Kasumi-1 (cell line): ENCODE measurements at regions not wholly inside any gene's neighbourhood (a gene's known extent, or its start where the extent isn't known, plus 50 kb on each side); places are given as distances from the start of the nearest gene placed in this dataset.

Experiments
- DNase-seq, 2 experiments: peaks; one replicate each; lab custom pipeline; 2025; lab: John Stamatoyannopoulos, UW

DNA sequence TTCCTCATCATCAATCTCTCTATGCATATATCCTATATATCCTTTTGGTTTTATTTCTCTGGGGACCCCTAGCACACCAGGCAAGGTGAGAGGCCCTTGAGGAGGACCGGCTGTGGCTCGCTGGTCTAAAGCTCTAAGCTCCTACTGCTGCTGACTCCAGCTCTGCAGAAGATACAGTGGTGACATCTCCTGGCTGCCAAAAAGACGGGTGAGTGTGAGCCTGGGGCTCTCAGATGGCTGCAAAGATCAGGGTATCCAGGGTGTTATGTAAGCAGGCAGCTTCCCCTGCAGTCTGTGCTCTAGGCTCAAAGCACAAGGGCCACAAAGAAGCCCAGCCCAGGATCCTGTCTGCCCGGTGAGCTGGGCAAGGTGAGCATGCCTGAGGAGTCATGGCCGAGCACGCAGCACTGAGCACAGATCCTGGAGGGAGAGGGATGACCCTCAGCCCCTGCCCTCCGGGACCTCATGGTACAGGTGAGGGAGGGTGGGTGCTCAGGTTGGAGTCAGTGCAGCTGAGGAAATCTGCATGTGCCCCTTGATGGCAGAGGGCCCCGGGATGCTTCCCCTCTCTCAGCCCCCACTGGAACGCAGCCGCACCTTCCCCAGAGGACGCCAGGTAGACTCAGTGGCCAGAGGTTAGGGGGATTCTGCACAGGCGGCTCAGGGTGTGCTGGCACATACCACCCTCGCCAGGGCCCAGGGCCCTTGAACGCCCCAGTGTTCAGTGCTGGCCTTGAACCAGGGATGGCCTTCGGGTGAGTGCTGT lies 95.4 kb upstream of the INSIG1 start:
- no peak for DNase-seq

DNA sequence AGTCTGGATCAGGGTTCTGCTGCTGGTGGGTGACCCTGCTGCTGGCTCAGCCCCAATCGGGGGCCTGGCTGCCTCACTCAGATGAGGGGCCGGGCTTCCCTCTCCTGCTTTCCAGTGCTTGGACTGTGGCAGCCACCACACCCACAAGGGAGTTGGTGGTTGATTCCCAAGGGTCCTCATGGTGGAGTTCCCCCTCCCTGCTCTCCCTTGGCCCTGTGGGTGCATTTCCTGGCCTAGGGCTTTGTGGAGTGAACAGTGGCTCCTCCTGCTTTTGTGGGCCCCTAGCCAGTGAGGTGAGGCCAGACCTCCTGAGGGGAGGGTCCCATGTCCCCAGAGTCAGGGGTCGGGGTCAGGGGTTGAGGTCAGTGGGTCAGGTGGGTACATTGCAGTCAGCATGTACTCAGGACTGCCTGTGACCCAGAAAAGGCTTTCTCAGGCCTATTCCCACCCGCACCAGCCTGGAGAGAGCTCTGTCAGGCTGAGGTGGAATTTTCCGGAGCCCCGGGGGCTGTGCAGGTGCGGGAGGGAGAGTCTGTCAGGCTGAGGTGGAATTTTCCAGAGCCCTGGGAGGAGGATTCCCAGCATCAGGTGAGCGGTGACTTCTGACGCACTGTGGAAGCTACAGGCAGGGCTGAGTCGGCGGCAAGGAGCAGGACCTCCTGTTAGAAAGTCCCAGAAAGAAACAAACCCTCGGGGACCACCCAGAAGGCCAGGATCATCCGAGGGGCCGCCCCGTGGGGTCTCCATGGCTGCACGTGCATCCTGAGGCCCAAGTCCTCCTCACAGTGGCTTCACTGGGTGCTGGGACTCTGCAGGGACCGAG lies 94.4 kb upstream of the INSIG1 start:
- DNase-seq = no peak

DNA sequence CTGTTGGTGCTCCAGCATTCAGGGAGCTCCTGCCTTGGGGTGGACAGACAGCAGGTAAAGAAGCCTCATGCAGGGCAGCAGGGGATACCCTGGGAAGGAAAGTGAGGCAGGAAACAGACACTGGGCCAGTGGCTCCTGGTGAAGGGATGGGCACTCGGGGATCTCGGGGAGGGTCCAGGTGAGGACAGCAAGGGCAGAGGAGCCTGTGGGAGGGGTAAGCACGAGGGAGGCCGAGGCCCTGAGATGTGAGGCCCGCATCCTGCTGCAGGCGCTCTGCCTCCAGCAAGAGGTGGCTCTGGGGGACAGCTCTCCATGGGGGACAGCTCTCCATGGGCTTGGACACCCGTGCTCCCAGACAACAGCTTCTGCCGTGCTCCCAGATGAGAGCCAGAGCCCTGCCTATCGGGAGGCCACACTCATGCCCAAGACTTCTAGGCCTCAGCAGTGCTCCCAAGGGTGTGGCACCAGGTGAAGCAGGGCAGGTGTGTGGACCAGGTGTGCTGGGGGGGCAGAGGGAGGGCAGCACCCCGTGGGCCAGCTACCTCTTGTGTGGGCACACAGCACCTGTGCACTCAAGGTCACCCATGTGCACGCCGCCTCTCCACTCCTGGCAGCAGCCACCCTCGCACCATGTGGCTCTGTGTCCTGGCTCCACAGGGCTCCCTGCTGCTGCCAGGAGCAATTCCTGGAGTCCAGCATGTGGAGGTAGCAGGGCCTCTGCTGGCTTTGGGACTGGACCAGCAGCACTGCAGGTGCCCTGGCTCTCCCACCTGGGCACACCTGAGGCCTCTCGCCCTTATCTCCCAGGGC lies 93.6 kb upstream of the INSIG1 start:
- DNase-seq = no peak

DNA sequence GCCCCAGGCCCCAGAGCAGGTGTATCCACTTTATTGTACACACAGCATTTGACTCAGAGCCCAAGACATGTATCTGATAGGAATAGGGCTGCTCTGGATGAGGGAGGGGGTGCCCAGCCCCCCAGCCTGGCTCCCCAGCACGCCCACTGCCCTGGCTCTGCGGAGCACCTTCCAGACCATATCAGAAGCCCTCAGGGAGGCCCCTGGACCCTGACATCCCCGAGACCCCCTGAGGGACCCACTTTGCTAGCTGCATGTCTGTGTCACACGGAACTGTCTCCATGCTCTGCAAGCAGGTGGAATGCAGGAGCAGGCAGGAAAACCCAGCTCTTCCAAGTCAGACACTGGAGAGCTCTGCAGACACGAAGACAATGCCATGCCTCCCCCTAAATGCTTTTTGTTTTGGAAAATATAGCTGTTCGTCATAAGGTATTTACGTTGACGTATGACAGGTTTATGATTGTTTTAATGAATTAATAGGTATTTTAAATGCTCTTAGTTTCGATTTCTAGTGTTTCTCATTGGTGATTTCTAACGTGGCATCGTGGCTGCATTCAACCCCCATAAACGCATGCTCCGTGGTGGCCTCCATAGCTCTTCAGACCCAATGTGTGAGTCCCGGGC lies 92.8 kb upstream of the INSIG1 start:
- DNase-seq = no peak

DNA sequence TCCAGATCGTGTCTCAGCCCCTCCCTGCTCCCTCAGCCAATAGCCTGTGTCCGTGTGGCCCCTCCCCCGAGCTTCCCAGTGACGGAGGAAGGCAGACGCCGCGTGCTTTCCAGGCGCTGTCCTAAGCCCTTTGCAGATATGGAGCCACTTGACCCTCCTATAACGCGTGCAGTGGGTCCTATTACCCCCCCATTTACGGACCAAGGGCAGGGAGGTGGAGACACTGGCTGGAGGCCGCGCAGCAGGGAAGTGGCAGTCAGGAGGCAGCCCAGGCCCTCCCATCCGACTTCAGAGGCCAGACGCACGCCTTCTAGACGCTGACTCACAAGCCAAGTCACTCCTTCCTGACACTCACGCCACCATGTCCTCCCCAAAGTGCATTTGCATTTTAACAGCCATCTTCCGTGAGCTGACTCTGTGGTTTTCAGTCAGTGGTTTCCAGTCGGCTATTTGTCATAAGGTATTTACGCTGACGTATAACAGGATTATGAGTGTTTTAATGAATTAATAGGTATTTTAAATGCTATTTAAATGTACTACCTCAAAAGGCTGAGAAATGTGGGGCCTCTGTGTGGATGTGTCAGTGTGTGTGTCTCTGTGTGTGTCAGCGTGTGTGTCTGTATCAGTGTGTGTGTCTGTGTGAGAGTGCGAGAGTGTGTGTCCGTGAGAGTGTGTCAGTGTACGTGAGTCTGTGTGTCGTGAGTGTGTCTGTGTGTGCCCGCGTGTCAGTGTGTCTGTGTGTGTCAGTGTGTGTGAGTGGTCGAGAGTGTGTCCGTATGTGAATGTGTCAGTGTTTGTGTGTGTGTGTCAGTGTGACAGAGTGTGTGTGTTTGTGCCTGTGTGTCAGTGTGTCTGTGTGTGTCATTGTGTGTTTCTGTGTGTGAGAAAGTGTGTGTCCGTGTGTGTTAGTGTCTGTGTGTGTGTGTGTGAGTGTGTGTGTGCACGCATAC lies 92.0 kb upstream of the INSIG1 start:
- peak; percentile 99 to 100 for DNase-seq

DNA sequence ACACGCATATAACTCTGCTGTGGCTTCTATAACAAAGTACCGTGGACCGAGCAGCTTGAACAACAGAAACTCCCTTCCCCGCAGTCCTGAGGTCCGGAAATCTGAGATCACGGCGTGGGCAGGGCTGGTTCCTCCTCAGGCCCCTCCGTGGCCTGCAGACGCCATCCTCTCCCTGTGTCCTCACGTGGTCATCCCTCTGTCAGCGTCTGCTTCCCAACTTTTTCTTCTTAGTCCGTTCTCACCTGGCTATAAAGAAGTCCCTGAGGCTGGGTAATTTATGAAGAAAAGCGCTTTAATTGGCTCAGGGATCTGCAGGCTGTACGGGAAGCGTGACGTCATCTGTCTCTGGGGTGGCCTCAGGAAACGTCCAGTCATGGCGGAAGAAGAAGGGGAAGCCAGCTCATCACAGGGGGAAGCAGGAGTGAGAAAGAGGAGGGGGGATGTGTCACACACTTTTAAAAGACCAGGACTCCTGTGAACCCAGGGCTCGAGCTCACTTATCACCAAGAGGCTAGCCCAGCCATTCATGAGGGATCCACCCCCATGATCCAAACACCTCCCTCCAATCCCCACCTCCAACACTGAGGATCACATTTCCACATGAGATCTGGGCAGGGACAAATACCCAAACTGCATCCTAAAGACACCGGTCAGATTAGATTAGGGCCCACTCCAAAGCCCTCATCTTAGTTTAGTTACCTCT lies 91.2 kb upstream of the INSIG1 start:
- DNase-seq = peak; percentile 87 to 90

DNA sequence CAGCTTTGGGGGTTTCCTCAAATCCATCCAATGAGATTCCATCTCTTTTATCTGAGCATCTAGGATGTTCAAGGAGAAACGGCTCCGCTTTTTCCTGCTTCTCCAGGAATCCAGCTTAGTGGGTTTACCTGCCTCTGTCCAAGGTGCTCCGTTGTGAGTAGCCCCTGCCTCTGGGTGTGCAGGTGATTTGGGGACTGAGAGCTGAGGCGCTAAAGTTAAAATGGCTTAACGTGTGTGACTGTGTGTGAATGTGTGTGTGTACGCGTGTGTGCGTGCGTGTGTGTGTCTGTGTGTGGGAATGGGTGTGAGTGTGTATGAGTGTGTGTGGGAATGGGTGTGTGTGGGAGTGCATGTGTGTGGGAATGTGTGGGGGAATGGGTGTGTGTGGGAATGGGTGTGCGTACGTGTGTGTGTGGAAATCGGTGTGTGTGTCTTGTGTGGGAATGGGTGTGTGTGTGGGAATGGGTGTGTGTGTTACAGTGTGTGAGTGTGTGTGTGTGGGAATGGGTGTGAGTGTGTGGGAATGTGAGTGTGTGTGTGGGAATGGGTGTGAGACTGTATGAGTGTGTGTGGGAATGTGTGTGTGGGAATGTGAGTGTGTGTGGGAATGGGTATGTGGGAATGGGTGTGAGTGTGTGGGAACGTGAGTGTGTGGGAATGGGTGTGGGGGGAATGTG lies 90.2 kb upstream of the INSIG1 start:
- DNase-seq = no peak

DNA sequence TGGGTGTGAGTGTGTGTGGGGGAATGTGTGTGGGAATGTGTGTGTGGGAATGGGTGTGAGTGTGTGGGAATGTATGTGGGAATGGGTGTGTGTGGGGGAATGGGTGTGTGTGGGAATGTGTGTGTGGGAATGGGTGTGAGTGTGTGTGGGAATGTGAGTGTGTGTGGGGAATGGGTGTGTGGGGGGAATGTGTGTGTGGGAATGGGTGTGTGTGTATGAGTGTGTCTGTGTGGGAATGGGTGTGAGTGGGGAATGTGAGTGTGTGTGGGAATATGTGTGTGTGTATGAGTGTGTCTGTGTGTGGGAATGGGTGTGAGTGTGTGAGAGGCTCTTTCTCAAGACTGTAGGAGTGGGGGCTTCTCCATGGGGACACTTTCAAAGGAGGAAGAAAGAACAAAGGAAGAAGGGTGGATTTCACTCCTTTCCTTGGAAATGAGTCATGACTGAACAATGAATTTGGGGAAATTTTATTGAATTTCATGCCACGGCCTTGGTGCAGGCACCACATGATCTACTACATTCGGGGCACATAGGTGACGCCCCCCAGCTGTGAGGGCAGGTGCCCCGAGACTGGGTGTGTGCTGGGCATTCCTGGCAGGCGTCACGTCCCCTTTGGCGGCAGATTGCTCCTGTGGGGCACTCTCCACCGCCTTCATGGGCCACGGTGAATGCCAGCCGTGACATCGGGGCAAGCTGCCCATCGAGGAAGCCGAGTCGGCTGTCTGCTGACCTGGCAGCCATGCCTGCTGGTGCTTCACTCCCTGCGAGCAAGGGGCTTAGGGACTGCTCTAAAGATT lies 88.8 kb upstream of the INSIG1 start:
- DNase-seq = no peak

DNA sequence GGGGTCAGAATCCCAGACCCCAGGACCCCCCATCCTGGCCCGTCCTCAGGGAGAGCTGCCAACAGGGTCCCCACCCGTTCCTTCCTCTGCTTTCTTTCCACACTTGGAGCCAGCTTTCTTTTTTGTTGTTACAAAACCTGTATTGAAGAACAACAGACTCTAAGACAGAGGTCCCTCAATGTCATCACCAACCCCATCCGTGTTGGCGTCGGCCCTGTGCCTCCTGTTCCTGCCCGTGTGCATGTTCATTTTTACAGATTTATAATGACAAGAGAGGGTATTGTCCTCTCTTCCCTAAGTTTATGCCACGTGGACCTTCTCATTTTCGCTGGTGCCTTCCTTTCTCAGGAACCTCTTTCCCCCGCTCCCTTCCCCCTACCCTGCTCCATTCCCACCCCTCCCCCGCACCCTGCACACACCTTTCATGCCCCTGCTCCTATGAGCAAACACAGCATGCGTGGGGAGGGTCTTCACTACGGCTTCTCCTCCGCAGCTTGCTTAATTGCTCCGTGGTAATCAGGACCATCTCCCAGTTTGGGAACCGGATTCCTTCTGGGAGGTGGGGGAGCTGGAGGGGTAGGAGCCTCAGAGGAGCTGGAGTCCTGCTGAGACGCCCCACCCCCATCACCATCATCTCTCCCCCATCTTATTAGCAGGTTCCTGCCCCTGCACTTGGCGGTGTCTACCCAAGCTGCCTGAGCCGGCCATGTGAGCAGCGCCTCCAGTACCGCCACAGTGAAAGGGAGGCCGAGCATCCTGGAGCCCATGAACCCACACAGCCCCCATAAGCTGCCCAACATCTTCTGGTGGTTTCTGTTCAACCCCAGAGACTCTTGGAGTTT lies 88.0 kb upstream of the INSIG1 start:
- no peak for DNase-seq

DNA sequence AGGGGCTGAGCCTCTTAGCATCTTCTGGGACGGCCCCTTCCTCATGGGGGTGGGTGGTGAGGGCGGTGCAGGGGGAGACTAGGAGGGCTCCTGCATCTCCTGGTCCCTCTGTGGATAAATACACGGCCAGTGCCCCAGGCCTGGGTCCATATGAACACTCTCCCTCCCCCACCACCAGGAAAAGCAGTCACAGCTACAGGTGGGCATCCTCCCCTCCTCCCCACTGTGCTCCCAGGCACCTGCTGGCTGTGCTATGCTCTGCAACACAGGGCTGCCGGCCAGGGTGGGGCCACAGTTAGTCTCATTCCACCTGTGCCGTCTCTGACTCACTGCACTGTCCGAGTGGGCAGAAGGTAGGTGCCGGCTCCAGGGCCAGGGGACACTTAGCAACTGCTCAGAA lies 87.3 kb upstream of the INSIG1 start:
- DNase-seq = no peak

DNA sequence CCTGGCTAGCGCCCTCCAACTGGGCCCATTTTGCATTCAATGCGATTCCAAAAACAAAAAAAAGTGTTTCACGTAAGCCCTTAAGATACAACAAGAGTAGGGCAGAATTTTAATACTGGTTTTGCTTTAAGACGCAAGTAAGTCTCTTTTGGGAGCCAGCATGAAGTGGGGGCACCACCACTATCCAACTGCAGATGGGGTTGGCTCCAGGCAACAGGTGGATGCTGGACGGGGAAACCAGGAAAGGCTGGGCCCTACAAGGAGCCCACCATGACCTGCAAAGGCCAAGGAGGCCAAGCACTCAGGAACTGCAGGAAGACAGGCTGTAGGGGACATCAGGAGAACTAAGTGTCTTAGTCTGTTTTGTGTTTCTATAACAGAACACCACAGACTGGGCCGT lies 86.5 kb upstream of the INSIG1 start:
- DNase-seq = no peak

DNA sequence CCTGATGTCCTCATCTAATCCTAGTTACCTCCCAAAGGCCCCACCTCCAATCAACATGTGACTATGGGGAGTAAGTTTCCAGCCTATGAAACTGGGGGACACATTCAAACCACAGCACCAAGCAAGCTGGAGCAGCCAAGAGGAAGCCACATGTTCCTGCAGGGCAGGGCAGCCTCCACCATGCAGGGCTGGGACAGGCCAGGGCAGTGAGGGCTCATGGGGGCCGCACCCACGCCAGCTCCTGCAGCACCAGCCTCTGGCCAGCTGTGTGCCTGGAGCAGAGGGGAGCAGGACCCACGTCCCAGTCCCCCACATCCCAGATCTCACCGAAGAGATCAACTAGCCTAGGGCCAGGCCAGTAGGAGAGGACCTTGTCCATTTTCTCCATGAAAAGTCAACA lies 85.9 kb upstream of the INSIG1 start:
- no peak for DNase-seq

DNA sequence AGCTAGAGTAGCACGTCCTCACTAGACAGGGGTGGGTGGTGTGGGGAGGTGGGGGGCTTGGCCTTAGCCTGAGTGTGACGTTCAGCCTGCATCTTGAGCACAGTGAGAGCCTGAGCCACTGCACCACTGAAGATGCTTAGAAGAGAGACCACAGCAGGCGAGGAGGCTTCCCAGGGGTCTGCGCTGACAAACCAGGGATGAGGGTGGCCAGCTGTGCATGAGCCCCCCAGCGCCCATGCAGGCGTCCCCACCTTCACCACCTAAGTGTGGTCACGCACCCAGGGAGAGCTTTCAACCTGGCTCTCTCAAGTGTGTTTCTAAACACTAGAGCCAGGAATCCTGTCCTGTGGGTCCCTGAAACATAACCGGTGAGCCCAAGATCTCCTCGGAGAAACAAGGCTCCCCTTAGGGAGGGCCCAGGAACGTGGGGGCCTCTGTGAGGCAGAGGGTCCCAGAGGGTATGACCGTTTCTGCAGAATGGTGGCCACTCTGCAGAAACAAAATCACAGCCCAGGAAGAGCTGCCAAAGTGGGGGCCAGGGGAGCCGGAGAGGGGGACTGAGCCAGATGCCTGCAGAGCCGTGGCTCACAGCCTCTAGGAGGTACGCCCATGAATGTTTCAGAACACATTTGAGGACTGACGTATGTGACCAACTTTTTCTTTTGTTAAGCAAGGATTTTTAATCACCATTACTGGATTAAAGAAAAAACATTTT lies 85.2 kb upstream of the INSIG1 start:
- no peak for DNase-seq

DNA sequence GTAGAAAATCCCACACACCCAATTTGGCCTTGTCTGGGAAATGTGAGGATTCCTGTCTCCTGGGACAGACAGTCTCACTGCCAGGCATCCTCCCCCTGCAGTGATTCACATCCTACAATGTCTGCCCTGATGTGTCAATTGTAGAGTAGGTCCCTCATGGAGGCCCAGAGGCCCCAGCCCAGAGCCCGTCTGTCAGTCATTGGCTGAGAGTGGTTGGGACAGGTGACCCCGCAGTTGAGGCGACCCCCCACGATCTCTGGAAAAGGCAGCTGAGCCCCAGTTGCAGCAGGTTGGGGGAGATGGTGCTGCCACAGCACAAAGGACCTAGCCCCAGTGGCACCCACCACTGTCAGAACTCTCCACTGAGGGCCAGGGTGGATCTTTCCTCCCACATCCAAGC lies 84.3 kb upstream of the INSIG1 start:
- no peak for DNase-seq

DNA sequence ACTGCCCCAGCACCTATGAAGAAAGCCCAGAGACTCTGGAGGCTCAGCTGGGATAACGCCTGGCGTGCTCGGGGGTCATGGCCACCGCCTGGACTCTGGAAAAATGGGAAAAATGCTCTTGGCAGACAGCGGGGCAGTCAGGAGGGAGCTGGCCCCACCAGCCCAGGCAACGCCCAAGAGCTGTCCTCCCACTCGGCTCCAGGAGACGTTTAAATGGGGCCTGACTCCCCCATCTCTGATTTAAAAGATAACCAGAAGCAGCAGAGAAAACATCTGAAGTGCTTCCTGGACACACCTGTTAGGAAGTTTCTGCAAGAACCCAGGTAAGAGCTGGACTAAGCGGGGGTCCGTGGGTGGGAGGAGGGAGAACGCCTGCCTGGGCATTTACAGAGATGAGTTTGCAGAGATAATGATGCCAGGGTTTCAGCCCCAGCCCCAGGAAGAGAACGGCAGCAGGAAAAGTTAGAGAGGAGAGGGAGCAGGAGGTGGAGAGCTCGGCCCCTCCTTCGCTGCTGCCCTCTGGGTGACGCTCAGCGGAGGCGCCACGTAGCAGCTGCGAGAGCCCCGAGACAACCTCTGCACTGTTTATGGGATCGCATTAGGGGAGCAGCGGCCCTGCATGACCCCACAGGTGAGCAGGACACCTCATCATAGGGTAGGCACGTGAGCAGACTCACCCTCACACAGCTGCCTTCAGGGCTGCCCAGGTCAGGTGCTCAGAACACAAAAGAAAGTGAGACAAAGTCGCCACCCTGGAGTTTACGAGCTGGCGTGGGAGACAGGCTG lies 83.5 kb upstream of the INSIG1 start:
- DNase-seq = no peak

DNA sequence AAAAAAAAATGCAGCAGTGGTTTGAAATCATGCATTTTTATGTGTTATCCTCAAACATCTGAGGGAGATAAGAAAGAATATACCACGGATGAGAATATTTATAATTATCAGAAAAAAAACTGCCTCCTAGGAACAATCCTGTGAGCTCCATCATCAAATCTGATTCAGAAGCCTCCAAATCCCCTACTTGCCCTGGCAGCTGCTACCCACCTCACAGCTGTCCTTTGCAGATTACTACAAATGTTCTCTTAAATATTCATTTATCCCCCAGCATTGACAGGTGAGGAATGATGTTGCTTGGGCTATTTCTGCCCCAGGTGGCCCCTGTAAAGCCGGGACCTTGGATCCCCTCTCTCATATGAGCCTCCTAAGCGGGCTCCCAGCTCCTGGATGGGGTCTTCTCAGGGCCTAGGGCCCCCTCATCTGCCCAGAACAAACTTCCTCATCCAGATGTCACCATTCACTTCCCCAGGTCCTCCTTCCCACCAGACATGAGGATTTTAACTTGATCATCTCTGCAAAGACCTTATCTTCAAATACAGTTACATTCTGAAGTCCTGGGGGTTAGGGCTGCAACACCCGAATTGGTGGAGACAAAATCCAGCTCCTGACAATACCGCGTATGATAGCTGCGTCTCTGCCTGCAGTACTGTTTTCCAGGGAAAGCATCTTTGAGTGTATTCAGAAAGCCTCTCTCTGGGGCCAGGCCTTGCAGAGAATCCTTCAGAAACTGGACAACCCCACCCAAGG lies 81.9 kb upstream of the INSIG1 start:
- DNase-seq = no peak
